ENCODE measurements at regions not wholly inside any gene's neighbourhood (a gene's known extent, or its start where the extent isn't known, plus 50 kb on each side); places are given as distances from the start of the nearest gene placed in this dataset.

DNA sequence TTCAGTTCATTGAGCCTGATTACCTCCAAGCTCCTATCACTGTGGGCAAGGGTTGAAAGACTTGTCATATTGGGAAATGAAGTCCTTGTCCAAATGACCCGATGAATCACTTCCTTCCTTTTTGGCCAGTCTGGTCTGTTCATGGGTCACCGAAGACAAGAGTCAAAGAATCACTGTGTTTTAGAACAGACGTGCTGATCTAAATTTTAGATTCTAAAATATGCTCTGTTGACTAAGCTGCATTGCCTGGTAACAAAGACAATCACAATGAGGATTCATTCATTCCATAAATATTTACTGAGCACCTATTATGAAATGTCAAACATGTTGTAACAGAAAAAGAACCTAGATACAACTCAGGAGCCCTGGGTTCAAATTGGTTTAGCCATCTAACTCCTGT, 99.4 kb upstream of the RND3 start:
- peak; percentile 12 for DNase-seq (ENCODE audit: low read depth)

DNA sequence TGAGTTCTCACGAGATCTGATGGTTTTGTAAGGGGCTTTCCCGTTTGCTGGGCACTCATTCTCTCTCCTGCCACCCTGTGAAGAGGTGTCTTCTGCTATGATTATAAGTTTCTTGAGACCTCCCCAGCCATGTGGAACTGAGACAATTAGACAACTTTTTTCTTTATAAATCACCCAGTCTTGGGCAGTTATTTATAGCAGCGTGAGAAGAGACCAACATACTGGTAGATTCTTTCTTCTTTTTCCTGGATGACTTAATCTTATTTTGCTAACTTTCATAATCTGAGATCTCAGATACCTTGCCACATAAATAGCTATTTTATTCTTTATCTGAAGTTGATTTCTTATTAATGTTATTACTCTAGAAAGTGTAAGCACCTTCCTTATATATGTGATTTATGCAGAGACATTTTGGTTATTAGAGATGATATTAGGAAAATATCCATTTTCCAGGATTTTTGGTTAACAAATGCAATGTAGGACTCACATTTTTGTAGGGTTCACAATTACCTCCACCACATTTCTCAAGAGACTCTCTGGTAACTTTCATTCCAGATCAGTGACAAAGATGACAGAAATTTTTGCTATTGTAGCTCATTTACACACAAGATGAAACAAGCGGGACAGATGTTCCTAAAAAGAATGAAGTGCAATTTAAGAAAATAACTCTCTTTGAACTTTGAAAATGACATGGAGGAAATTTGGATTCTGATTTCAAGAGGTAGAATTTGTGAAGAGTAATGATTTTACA, 97.9 kb upstream of the RND3 start:
- no peak for DNase-seq (ENCODE audit: low read depth)

DNA sequence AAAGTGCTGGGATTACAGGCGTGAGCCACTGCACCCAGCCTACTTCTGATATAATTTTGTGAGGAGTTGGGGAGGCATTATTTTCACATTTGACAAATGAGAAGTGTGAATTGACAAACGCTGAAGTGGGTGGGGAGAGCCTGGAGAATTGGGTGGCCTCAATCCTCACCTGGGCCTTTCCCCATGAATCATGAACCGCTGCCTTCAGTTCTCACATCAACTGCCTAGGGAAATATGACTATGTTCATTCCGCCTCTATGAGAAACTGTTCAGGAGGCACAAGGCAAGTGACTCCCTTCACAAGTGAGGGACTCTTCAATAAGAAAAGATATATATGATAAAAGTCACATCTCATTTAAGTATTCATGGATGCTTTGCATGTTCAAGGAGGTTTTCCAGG, 96.6 kb upstream of the RND3 start:
- DNase-seq (ENCODE audit: low read depth): no peak

DNA sequence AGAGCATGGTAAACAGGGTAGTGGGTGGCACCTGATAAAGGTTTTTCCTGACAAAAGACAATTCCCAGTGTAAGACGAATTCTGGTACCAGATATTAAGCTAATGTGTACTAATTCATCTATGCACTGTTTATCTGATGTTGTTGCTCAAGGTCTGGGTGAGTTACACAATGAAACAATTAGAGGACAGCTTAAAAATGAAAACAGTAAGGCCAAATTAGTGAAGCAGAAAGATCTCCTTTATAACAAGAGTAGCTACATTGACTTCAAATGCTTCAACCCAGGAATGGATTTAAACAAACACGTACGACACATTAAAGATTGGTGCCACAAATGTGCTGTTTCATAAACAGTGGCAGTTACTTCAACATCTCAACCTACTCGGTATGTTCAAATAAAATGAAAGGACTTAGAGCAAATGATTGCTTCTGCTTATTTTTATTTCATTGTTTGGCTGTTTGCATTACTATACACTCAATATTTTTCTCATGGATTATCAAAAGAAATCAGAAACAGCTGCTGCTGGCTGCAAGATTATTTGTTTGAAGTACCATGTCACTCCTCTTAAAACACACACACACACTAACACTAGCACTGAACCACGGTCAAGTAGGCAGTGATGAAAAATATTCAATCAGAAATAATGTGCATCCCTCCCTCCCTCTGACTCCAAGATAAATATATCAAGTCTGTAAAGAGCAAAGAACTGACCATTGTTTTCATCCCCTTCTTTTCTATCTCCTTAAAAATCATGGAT, 94.4 kb upstream of the RND3 start:
- no peak for DNase-seq (ENCODE audit: low read depth)

DNA sequence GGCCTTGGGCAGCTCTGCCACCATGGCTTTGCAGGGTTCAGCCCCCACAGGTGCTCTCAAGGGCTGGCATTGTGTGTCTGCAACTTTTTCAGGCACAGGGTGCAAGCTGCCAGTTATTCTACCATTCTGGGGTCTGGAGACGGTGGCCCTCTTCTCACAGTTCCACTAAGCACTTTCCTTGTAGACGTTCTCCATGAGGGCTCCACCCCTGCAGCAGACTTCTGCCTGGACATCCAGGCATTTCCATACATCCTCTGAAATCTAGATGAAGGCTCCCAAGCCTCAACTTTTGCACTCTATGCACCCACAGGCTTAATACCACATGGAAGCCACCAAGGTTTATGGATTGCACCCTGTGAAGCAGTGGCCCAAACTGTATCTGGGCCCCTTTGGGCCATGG, 91.0 kb upstream of the RND3 start:
- no peak for DNase-seq (ENCODE audit: low read depth)

DNA sequence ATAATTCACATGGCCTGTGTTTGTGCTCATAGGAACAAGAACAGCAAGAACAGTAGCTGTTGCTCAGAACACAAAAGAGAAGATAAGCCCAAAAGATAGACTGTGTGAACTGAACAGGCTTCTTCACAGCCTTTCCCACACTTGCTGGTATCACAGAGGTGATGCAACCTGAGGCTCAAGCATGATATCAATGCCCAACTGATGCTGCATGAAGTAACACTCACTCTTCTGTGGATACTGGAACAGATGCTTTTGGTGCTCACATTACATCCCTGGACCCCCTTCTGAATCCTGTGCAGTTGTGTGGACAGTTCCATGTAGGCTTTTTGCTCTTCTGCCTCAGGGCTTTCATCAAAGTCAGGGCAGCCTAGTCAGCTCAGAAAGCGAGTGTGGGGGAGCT, 88.4 kb upstream of the RND3 start:
- no peak for DNase-seq (ENCODE audit: low read depth)

DNA sequence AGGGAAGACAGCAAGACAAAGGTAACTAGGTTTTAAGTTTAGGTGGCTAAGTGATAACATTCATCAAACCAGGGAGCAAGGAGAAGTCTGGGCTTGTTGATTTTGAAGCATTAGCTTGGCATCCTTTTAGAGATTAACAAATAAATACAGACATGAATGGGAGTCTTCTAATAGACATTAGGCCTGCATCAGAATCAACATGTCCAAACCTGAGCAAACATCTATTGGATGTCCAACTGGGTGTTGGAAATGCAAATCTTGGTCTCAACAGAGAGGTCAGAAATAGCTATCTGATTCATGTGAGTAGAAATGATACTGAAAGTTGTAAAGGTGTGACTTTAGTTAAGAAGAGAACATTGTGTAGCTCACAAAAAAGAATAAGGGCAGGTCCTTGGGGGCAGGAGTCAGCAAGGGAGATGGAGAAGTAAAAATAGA, 85.5 kb upstream of the RND3 start:
- DNase-seq (ENCODE audit: low read depth): no peak

DNA sequence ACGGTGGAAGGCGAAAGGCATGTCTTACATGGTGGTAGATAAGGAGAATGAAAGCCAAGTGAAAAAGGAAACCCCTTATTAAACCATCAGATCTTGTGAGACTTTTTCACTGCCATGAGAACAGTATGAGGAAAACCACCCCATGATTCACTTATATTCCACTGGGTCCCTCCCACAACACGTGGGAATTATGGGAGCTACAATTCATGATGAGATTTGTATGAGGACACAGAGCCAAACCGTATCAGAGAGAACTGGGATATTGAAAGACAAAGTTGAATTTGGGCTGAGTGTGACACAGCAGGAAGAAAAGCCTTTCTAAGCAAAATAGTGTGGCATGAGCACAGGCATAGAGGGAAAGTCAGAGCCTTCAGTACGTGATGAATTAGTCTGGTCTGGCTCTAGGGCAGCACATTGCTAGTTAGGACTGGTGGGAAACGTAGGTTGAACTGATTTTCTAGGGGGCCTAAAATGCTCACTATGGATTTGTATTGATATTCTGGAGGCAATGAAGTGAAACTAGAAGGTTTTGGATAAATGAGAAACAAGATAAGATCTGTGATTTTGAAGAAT, 84.8 kb upstream of the RND3 start:
- DNase-seq (ENCODE audit: low read depth): no peak

DNA sequence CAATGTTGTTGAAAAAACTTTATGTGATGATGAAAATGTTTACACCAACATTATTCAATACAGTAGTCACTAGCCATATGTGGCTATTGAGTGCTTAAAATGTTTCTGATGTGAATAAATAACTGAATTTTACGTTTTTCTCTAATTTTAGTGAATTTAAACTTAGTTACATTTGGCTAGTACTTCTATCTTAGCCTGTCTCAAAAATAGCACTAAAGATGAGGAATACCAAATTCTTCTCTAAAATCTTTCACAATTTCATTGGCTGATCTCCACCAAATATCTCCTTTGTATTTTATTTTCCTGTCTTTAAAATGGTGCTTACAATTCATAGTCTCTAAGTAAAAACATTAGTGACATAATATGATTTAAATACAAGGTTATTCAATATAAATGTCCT, 83.7 kb upstream of the RND3 start:
- no peak for DNase-seq (ENCODE audit: low read depth)

DNA sequence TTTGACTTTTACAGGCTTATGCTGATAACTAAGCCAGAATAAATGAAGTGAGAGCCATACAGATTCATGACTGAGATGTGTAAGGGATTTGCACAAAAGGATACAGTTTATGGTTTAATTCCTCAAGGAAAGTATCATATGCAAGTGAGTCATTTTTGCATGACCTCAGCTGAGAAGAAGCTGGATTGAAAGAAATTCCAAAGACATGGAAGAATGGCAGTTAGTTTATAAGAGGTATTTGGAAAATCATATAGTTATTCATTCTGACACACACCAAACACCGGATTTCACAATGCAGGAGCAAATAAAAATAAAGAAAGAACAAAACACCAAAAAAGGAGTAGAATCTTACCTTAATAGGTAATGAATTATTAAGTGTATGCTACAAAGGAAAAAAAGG, 83.2 kb upstream of the RND3 start:
- peak; percentile 61 for DNase-seq (ENCODE audit: low read depth)

DNA sequence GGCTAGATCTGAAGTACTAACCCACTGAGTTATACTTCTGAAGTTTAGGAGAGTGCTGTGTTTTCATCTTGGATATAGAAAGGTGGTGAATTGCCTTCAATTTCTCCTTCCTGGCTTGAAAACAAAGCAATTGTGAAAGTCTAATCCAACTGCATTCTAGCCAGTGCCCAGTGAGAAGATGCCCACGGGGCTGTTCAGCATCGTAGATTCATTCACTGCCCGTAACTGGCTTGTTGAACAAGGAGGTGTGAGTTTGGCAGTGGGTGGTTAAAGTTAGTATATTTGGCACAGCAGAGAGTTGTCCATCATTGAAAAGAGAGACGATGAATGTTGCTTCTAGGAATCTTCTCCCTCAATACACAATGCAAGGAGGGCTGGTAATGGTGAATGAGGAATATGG, 82.3 kb upstream of the RND3 start:
- no peak for DNase-seq (ENCODE audit: low read depth)

DNA sequence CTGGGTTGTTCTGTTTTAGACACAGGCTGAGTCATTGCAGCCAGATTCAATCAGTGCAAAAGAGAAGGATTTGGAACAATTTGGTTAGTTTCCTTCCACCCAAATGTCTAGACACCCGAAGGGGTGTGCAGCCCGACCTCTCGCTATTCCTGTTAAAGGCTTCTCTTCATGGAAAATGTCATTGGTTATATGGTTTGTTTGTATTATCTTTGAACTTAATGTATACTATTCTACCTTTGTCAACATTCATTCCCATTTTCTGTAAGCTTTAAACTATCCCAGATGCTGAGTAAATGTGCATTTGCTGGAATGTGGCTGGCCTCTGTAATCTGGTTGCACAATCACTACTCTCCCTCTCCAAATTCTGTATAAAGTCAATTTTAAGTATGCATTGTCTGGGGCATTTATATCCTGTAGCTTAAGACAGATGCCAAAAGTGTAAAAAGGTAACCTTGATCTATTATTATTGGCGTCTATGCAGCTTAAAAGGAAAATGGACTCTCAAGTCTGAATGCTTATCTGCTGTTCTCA, 80.4 kb upstream of the RND3 start:
- no peak for DNase-seq (ENCODE audit: low read depth)

DNA sequence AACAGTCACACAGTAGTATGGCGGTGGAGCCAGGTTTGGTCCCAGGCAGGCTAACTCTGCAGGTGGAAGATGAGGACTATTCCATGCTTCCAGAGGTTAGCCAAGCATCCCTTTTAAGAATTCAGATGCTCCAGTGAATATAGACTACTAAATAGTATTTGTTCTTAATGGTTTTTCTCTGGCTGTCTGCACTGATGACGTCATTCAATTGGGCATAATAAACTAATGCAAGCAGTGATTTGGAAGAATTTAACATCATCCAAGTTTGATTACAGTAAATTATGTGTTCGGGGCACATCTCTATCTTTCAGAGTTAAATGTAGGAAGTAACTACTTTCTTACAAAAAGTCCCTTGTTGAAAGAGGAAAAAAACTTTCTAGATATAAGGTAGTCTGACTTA, 78.8 kb upstream of the RND3 start:
- no peak for DNase-seq (ENCODE audit: low read depth)

DNA sequence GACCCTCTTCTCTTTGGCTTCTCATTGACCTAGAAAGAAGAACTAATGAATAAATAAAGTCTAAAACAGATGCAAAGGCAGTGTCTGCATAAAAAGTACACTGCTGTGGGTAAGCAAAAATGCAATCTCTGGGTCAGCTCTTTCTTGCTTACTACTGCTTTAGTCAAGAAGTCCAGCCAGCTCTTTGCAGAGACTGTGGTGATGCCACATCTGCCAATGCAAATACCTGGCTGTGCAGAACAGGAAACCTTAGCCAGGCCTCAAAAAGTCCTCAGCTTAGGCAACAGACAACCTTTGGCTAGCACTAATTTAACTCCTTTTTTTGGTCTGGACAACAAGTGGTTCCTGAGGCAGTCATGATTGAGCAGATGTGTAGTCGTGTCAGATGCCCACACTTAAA, 73.6 kb upstream of the RND3 start:
- no peak for DNase-seq (ENCODE audit: low read depth)

DNA sequence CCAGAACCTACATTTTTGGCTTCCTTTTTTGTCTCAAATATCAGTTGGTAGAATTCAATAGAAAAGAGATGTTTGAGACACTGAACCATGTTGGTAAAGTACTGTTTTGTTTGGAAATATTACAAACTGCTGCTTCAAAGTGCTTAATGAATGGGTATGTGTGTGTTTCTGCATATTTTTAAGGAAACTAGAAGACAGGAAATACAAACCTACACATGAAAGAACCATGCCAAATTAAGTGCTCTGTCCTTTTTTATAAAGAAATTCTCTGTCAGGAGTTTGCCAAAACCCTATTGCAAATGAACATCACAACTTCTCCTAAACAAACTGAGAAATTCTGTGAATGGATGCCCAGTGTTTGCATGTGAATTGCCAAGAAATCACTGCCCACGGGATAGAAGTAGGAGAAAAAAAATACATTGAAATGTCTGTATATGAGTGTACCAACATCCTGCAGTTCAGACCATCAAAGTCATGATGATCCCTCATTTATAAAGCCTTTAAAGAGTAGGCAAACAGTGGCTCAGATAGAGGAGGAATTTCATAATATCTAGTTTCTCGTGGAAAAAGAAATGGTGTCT, 69.6 kb upstream of the RND3 start:
- no peak for DNase-seq (ENCODE audit: low read depth)

DNA sequence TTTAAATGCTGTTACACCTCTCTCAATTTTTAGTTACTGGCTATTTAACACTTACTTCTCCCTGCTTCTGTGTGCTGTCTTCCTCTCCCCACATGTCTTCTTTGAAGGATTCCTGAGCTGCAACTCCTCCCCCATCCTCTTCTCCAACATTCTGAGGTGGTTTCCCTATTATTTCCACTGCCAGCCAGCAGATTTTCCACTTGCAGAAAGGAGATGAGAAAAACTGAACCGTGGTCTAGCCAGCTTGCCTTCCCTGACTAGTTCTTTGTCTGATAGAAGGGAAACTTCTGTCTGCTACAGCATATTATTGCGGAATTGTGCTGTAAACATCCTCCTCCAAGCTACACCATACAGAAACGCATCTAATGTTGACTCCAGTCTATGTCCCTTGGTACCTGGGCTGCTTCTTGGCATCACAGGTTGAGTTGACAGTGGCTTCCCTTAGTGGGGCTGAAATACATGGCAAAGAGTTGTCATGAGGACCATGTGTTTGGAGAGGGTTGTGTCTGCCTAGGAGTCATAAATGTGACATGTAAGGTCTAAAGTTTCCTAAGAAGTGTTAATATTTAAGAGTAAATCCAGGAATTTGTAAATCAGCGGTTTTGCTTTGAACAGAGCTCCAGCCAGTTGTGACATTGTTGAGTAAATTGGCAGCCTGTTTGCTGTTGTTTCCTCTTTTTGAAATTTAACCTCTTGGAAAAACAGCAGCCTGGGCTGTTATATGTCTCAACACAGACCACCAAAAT, 68.3 kb upstream of the RND3 start:
- DNase-seq (ENCODE audit: low read depth): no peak

DNA sequence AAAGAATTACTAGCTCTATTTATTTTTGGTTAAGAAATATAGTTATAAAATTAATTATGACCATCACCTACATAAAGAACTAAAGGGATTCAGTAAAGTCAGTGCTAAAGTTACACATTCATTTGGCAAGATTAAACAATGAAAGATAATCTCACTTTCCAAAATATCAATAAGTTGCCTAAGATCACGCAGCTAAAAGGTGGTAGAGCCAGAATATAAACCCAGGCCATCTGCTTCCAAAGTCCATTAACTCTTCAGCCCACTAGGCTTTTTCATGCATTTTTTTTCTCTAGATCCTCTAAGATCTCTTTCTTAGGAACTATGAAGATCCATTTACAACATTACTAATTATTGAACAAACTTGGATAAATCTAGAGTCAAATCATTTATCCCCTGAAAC, 66.6 kb upstream of the RND3 start:
- DNase-seq (ENCODE audit: low read depth): no peak

DNA sequence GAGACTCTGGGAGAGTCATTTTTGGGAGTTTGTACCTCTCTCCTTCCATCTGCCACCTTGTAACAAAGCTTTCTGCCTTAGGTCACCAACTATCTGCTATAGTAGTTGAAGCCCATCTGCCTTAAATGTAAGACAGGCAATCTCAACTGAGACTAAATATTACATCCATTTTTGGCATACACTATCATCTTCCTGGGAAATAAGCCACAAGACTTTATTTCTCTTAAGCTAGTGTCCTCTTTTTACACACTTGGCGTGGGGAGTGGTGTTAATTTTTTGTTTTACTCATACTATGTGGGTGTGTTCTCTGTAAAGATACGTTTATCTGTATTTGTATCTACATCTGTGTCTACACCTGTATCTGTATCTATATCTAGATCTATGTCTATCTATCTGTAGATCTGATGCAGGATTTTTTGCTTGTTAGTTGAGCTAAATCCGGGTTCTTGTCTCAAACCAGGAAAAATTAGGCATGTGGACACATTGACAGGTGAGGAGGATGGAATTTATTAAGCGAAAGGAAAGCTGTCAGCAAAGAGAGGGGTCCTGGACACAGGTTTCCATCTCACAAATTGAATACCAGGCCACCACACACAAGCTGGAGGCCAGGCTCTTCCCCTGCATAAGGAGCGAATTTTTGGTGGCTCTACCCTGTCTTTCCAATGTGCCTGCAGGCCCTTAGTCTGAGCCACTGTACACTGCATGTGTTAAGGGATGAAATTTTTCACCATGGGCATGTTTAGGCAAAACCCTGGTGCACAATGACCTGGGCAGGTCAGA, 64.8 kb upstream of the RND3 start:
- no peak for DNase-seq (ENCODE audit: low read depth)

DNA sequence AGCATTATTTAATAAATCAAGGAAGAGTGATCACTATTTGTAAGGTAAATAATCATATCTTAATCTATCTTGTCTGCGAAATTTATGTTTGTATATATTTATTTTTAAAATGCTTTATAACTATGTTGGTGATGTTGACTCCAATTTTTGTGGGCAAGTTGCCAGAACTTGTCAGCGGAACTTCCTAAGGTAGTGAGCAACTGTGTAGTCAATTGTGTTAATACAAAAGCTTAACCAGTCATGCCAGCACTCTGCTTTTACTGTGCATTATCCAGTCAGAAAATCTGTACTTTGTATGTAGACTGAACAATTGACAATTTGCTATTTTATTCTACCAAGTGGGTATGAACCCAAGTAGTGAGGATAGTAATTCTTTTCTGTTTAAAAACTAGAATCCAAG, 61.9 kb upstream of the RND3 start:
- no peak for DNase-seq (ENCODE audit: low read depth)

DNA sequence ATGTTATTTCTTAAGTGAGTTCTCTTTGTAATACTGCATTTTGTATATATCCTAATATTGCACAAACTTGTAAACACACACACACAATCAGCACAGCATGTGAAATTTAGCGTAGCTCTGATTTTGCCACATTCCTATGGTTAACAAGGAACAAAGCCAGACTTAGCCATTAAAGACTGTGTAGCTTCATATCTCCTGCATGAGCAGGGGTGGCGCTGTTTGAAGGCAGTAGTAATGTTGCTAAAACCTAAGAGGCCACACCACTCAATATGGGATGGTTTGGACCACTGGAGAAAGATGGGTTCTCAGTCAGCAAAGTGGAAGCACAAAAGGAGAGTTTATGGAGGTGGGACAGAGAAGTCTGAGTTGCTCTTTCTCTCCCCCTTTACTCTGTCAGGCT, 61.1 kb upstream of the RND3 start:
- DNase-seq (ENCODE audit: low read depth): peak; percentile 29

DNA sequence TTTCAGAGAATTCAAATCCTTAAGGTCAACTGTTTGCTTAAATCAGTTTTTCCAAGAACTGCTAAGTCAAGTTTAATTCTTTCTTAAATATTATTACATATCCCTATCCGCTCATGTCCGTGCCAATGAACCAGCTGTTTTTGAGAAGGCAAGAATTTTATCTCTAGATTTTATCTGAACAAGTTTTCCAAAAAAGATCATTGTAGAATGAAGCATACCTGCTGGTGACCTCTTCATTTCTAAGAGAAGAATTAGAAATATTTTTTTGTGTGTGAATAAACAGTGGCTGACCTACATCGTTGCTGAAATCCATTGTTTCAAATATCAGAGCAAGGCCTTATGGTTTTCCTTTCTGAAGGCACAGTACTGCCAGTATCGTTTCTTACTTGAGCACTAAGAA, 58.4 kb upstream of the RND3 start:
- DNase-seq (ENCODE audit: low read depth): no peak

All from Daoy (cell line).